ENCODE measurements at regions not wholly inside any gene's neighbourhood (a gene's known extent, or its start where the extent isn't known, plus 50 kb on each side); places are given as distances from the start of the nearest gene placed in this dataset.

DNA sequence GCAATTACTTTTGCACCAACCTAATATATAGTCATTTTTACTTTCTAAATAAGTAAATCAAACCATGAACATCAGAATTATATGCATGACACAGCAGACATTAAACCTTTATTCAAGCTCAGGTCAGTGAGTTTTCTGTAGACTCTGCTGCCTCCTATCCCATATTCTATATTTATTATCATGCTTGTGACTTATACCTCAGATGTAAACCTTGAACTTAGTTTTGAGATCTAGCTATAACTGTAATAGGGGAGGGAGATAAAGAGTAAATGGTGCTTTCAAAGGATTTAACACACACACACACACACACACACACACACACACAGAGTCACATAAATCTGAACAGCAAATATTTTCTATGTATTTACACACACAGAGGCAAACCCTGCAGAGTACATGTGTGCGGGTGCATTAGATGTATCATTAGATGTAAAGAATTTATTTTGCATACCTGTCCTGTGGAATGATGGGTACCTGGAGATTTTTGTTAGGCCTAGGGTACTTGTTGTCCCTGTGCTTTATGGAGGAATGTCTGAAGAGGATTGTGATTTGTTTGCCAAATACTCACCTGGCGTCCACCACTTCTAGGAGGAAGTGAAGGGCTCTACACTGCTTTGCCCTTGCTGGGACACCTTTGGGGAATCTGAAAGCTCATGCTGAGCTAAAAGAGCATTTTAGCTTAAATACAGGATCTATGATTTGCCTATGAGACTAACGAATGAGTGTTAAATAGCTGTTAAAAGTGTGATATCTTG lies 521.9 kb downstream of the KLF5 start:
- TF ChIP-seq, protein P1, sequence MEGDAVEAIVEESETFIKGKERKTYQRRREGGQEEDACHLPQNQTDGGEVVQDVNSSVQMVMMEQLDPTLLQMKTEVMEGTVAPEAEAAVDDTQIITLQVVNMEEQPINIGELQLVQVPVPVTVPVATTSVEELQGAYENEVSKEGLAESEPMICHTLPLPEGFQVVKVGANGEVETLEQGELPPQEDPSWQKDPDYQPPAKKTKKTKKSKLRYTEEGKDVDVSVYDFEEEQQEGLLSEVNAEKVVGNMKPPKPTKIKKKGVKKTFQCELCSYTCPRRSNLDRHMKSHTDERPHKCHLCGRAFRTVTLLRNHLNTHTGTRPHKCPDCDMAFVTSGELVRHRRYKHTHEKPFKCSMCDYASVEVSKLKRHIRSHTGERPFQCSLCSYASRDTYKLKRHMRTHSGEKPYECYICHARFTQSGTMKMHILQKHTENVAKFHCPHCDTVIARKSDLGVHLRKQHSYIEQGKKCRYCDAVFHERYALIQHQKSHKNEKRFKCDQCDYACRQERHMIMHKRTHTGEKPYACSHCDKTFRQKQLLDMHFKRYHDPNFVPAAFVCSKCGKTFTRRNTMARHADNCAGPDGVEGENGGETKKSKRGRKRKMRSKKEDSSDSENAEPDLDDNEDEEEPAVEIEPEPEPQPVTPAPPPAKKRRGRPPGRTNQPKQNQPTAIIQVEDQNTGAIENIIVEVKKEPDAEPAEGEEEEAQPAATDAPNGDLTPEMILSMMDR (IDR thresholded peaks at IDR 0.05), result no peak
- no peak for TF ChIP-seq POLR2A (IDR thresholded peaks at IDR 0.05)
- TF ChIP-seq EP300 (IDR thresholded peaks at IDR 0.05), result no peak
